ENCODE measurements at regions not wholly inside any gene's neighbourhood (a gene's known extent, or its start where the extent isn't known, plus 50 kb on each side); places are given as distances from the start of the nearest gene placed in this dataset.

DNA sequence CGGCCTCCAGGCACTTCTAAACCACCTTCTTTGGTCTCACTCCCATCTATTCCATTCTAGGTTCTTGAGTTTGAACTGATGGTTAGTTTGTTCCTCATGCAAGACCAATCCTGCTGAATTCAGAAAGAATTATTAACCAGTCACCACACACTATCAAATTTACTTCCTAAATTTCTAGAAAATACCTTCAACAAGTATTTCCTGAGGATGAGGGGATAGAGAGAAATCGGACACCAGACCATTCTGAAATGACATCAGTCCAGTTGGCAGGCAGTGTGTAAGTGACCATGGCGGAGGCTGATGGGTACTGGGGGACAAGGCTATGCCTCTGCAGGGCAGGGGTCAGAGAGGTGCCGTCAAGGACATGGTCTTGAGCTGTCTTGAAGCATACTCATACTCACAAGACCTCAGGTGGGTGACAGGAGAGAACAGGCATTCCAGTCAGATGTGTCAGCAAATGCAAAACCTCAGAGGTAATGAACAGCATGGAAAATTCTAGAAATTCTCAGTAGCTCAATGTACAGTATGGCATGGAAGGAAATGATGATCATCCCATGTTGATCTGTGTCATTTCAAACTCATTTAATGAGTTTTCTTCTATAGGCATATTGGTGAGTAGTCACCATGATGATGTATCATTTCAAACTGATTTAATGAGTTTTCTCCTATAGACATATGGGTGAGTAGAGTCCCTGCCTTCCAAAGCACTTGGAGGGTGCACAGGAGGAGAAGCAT is 119.6 kb downstream of the DDX1 start:
- Histone ChIP-seq H3K4me1 (ENCODE audit: insufficient read depth, low read length) (no peaks in the 10 kb centered on the region), H3K9me3 (ENCODE audit: insufficient read depth, low read depth, low read length) (no peaks in the 10 kb centered on the region), H3K27ac (ENCODE audit: low read depth, low read length) (no peak overlapping the region), H3K27me3 (ENCODE audit: insufficient read depth, low read length) (no peaks in the 10 kb centered on the region), H3K9ac (ENCODE audit: low read depth, low read length) (no peak overlapping the region), H3K36me3 (ENCODE audit: insufficient read depth, low read length) (no peaks in the 10 kb centered on the region), H3K4me3 (ENCODE audit: low read length) (no peak overlapping the region)
- WGBS = 88% methylated on average over 4 of the region's 4 CpGs

DNA sequence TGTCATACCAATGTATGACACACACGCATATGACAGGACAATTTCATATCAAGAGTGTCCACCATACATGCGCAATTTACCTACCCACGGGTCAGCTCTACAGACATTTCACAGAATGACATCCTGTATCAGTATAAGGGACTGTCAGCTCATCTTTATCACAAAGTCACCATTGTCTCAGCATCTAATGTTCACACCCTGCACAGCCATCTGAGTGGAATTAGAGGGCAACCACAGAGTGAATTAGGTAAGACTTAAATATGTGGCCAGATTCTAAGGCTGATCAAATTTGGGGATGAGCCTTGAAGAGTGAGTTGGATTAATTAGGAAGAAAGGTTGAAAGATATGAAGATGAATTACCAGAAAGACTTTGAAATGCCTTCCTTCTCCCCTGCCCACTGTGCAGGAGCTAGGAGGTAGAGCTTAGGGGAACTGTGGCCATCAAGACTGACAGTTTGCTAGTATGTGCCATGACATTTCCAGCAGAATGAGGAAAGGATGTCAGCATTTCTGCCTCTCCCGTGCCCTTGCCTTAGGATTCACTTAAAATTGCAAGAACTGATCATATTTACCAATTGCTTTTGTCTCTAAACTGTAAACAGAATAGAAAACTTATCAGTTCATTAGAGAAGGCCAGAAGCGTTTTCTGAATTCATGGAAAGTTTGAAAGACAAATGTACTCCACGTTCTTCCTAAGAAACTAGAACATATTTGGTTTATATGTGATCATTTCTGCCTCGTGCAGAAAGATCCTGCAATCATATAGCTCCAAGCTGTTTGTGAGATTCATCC is 121.1 kb downstream of the DDX1 start:
- H3K9me3 ChIP-seq (ENCODE audit: insufficient read depth, low read depth, low read length) = no peaks in the 10 kb centered on the region
- no peak overlapping the region for H3K9ac ChIP-seq (ENCODE audit: low read depth, low read length)
- H3K4me3 ChIP-seq (ENCODE audit: low read length) = no peak overlapping the region
- H3K27ac ChIP-seq (ENCODE audit: low read depth, low read length) = no peak overlapping the region
- H3K4me1 ChIP-seq (ENCODE audit: insufficient read depth, low read length) = no peaks in the 10 kb centered on the region
- WGBS = 92% methylated on average over 7 of the region's 7 CpGs
- no peaks in the 10 kb centered on the region for H3K27me3 ChIP-seq (ENCODE audit: insufficient read depth, low read length)
- no peaks in the 10 kb centered on the region for H3K36me3 ChIP-seq (ENCODE audit: insufficient read depth, low read length)

- WGBS = 92% methylated on average over 2 of the region's 4 CpGs
- Histone ChIP-seq H3K36me3 (ENCODE audit: insufficient read depth, low read length) (no peaks in the 10 kb centered on the region), H3K4me1 (ENCODE audit: insufficient read depth, low read length) (no peaks in the 10 kb centered on the region), H3K27ac (ENCODE audit: low read depth, low read length) (no peak overlapping the region), H3K9me3 (ENCODE audit: insufficient read depth, low read depth, low read length) (no peaks in the 10 kb centered on the region), H3K4me3 (ENCODE audit: low read length) (no peak overlapping the region), H3K27me3 (ENCODE audit: insufficient read depth, low read length) (no peaks in the 10 kb centered on the region), H3K9ac (ENCODE audit: low read depth, low read length) (no peak overlapping the region)
These were observed 121.8 kb downstream of the DDX1 start for GRCh38 chr2:15713475-15713874.

GRCh38 chr2:15714002-15714401 is 122.3 kb downstream of the DDX1 start:
- Histone ChIP-seq H3K36me3 (ENCODE audit: insufficient read depth, low read length) (no peaks in the 10 kb centered on the region), H3K27ac (ENCODE audit: low read depth, low read length) (no peak overlapping the region), H3K27me3 (ENCODE audit: insufficient read depth, low read length) (no peaks in the 10 kb centered on the region), H3K4me3 (ENCODE audit: low read length) (no peak overlapping the region), H3K9me3 (ENCODE audit: insufficient read depth, low read depth, low read length) (no peaks in the 10 kb centered on the region), H3K9ac (ENCODE audit: low read depth, low read length) (no peak overlapping the region), H3K4me1 (ENCODE audit: insufficient read depth, low read length) (no peaks in the 10 kb centered on the region)
- 96% methylated on average over 5 of the region's 5 CpGs for WGBS

- 100% methylated on average over 1 of the region's 1 CpG for WGBS
These were observed 122.9 kb downstream of the DDX1 start for GRCh38 chr2:15714609-15715008.

DNA sequence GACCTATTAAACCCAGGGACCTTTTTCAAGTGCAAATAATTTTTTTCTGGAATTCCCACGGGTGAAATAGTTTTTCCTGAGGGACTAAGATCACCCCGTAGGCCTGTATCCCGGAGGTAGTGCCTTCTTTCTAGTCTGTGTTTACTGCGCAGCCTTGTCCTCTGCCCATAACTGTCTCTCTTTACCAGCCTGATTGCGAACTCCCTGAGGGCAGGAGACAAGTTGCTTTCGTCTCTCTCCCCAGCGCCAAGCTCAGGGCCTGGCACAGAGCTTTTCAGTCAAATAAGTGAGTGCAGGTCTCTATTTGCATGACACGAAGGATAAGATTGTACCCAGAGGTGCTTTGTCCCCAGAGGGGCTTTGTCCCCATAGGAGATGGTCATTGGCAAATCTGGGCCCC is 123.9 kb downstream of the DDX1 start:
- Histone ChIP-seq H3K4me1 (ENCODE audit: insufficient read depth, low read length) (no peaks in the 10 kb centered on the region), H3K27me3 (ENCODE audit: insufficient read depth, low read length) (no peaks in the 10 kb centered on the region), H3K9ac (ENCODE audit: low read depth, low read length) (no peak overlapping the region), H3K27ac (ENCODE audit: low read depth, low read length) (no peak overlapping the region), H3K4me3 (ENCODE audit: low read length) (no peak overlapping the region), H3K36me3 (ENCODE audit: insufficient read depth, low read length) (no peaks in the 10 kb centered on the region), H3K9me3 (ENCODE audit: insufficient read depth, low read depth, low read length) (no peaks in the 10 kb centered on the region)
- WGBS = 95% methylated on average over 8 of the region's 8 CpGs

More at GRCh38 chr2:15714609-15715008, 122.9 kb downstream of the DDX1 start:
- Histone ChIP-seq H3K9ac (ENCODE audit: low read depth, low read length) (no peak overlapping the region), H3K27me3 (ENCODE audit: insufficient read depth, low read length) (no peaks in the 10 kb centered on the region), H3K36me3 (ENCODE audit: insufficient read depth, low read length) (no peaks in the 10 kb centered on the region), H3K4me3 (ENCODE audit: low read length) (no peak overlapping the region), H3K27ac (ENCODE audit: low read depth, low read length) (no peak overlapping the region), H3K9me3 (ENCODE audit: insufficient read depth, low read depth, low read length) (no peaks in the 10 kb centered on the region), H3K4me1 (ENCODE audit: insufficient read depth, low read length) (no peaks in the 10 kb centered on the region)

DNA sequence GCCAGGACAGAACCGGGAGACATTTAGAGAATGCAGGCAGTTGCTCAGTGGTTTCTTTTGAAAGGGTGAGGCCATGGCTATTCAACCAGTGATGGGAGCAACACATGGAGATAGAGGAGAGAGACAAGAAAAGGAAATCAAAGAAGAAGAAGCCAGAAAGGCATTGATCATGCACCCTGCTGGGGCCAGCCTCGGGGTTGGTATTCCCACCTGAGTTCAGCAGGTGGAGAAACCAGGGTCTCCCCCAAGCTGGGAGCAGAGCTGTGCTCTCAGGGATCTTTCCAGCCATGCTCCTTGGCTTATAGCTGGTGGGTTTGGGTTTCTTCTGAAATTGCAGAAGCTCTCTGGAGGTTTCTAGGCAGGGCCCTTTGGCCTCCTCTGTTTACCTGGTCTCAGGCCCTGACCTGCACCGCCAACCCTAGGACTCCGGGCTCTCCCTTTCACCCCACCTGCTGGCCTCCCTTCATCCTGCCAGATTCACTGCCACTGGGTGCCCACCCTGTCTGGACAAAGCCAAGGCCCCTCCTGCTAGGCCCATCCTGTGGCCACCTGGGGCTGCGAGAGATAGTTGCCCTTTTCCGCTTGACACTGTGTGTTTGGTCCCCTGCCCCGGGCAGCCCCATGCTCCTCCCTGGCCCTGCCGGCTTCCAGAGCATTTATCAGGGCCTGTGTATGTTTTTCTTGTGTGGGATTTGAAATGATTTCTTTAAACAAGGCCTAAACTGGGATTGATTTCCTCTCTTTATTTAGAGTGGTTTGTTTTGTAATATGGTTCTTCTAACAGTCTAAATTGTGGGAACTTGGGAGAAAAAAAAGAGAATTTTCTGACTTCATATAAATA is 126.7 kb downstream of the DDX1 start:
- Histone ChIP-seq H3K4me1 (ENCODE audit: insufficient read depth, low read length) (no peaks in the 10 kb centered on the region), H3K9me3 (ENCODE audit: insufficient read depth, low read depth, low read length) (no peaks in the 10 kb centered on the region), H3K27ac (ENCODE audit: low read depth, low read length) (no peak overlapping the region), H3K27me3 (ENCODE audit: insufficient read depth, low read length) (no peaks in the 10 kb centered on the region), H3K9ac (ENCODE audit: low read depth, low read length) (no peak overlapping the region), H3K4me3 (ENCODE audit: low read length) (no peak overlapping the region), H3K36me3 (ENCODE audit: insufficient read depth, low read length) (no peaks in the 10 kb centered on the region)
- WGBS = 74% methylated on average over 8 of the region's 8 CpGs

- Histone ChIP-seq H3K4me1 (ENCODE audit: insufficient read depth, low read length) (no peaks in the 10 kb centered on the region), H3K36me3 (ENCODE audit: insufficient read depth, low read length) (no peaks in the 10 kb centered on the region), H3K9ac (ENCODE audit: low read depth, low read length) (no peak overlapping the region), H3K27me3 (ENCODE audit: insufficient read depth, low read length) (no peaks in the 10 kb centered on the region), H3K9me3 (ENCODE audit: insufficient read depth, low read depth, low read length) (no peaks in the 10 kb centered on the region), H3K27ac (ENCODE audit: low read depth, low read length) (no peak overlapping the region), H3K4me3 (ENCODE audit: low read length) (no peak overlapping the region)
- WGBS = 92% methylated on average over 5 of the region's 6 CpGs
These were observed 127.3 kb downstream of the DDX1 start for GRCh38 chr2:15718944-15719323.

GRCh38 chr2:15719566-15720313 is 128.1 kb downstream of the DDX1 start:
- Histone ChIP-seq H3K4me1 (ENCODE audit: insufficient read depth, low read length) (no peaks in the 10 kb centered on the region), H3K4me3 (ENCODE audit: low read length) (no peak overlapping the region), H3K27ac (ENCODE audit: low read depth, low read length) (no peak overlapping the region), H3K27me3 (ENCODE audit: insufficient read depth, low read length) (no peaks in the 10 kb centered on the region), H3K9me3 (ENCODE audit: insufficient read depth, low read depth, low read length) (no peaks in the 10 kb centered on the region), H3K9ac (ENCODE audit: low read depth, low read length) (no peak overlapping the region), H3K36me3 (ENCODE audit: insufficient read depth, low read length) (no peaks in the 10 kb centered on the region)
- WGBS = 67% methylated on average over 8 of the region's 8 CpGs

GRCh38 chr2:15720561-15721307 is 129.1 kb downstream of the DDX1 start:
- Histone ChIP-seq H3K4me1 (ENCODE audit: insufficient read depth, low read length) (no peaks in the 10 kb centered on the region), H3K36me3 (ENCODE audit: insufficient read depth, low read length) (no peaks in the 10 kb centered on the region)

More at GRCh38 chr2:15720561-15721307, 129.1 kb downstream of the DDX1 start:
- Histone ChIP-seq H3K9me3 (ENCODE audit: insufficient read depth, low read depth, low read length) (no peaks in the 10 kb centered on the region), H3K27me3 (ENCODE audit: insufficient read depth, low read length) (no peaks in the 10 kb centered on the region), H3K4me3 (ENCODE audit: low read length) (no peak overlapping the region), H3K27ac (ENCODE audit: low read depth, low read length) (no peak overlapping the region), H3K9ac (ENCODE audit: low read depth, low read length) (no peak overlapping the region)
- WGBS = 95% methylated on average over 9 of the region's 9 CpGs

All from HUES64 (cell line).